Activated T-cell treated with anti-CD3 and anti-CD28 coated beads for 4 hours (primary cell): ENCODE measurements at regions not wholly inside any gene's neighbourhood (a gene's known extent, or its start where the extent isn't known, plus 50 kb on each side); places are given as distances from the start of the nearest gene placed in this dataset.
"Not testable (repeated sequence)": the region's sequence is repeated elsewhere in the genome, so short reads cannot be mapped to it uniquely, and the experiment has no call there.

Experiments
- DNase-seq: peaks from one replicate; pipeline ENCODE4 v3.0.0-alpha.2; 2020

GRCh38 chr15:69903470-69904469 is 193.9 kb downstream of the TLE3 start:
- no peak for DNase-seq

- DNase-seq, result no peak
These were observed 191.2 kb downstream of the TLE3 start for GRCh38 chr15:69906256-69907185.

- no peak for DNase-seq
These were observed 189.7 kb downstream of the TLE3 start for GRCh38 chr15:69908060-69908459.

- no peak for DNase-seq
These were observed 188.9 kb downstream of the TLE3 start for GRCh38 chr15:69908590-69909420.

GRCh38 chr15:69909719-69910444 is 187.8 kb downstream of the TLE3 start:
- no peak for DNase-seq

GRCh38 chr15:69910514-69910913 is 187.2 kb downstream of the TLE3 start:
- DNase-seq, result no peak

- no peak for DNase-seq
These were observed 185.6 kb downstream of the TLE3 start for GRCh38 chr15:69912116-69912515.

- DNase-seq, result no peak
These were observed 183.7 kb downstream of the TLE3 start for GRCh38 chr15:69914040-69914439.

- no peak for DNase-seq
These were observed 182.8 kb downstream of the TLE3 start for GRCh38 chr15:69914960-69915359.

- no peak for DNase-seq
These were observed 181.4 kb downstream of the TLE3 start for GRCh38 chr15:69916169-69916785.

- DNase-seq, result no peak
These were observed 180.7 kb downstream of the TLE3 start for GRCh38 chr15:69917056-69917455.

GRCh38 chr15:69919816-69920215 is 177.9 kb downstream of the TLE3 start:
- DNase-seq, result no peak

- DNase-seq, result no peak
These were observed 177.5 kb downstream of the TLE3 start for GRCh38 chr15:69920221-69920620.

- DNase-seq, result no peak
These were observed 175.8 kb downstream of the TLE3 start for GRCh38 chr15:69921626-69922619.

- no peak for DNase-seq
These were observed 173.2 kb downstream of the TLE3 start for GRCh38 chr15:69924531-69924930.

- DNase-seq, result no peak
These were observed 171.7 kb downstream of the TLE3 start for GRCh38 chr15:69926006-69926405.

- no peak for DNase-seq
These were observed 171.0 kb downstream of the TLE3 start for GRCh38 chr15:69926721-69927120.

- DNase-seq, result not testable (repeated sequence)
These were observed 168.8 kb downstream of the TLE3 start for GRCh38 chr15:69928890-69929289.

GRCh38 chr15:69929905-69930630 is 167.6 kb downstream of the TLE3 start:
- no peak for DNase-seq
